CD8-positive, alpha-beta memory T cell (primary cell): ENCODE measurements at regions not wholly inside any gene's neighbourhood (a gene's known extent, or its start where the extent isn't known, plus 50 kb on each side); places are given as distances from the start of the nearest gene placed in this dataset.

Experiments used
- CTCF ChIA-PET: fragments of 350-600 bp; sonication (Branson Sonifier 250); formaldehyde crosslinking; loops from one replicate; lab custom pipeline; 2021; ENCODE audit warnings: antibody characterized with exemption; lab: Charles Lee
- POLR2A ChIA-PET: fragments of 350-600 bp; sonication (Branson Sonifier 250); formaldehyde crosslinking; loops from one replicate; lab custom pipeline; 2021; ENCODE audit warnings: antibody characterized with exemption; lab: Charles Lee
- DNase-seq, 5 donors: peaks; one replicate each; pipeline versions ENCODE4 v3.0.0 to v3.0.0-alpha.2; 2020 to 2022; ENCODE audit warnings: mixed read lengths in 1 of 5
- H3K27ac ChIP-seq: one replicate; pipeline ENCODE4 v1.7.0; 2013; ENCODE audit warnings: low read depth, mild to moderate bottlenecking, low read length, moderate library complexity
- H3K27me3 ChIP-seq: 2 replicates; pipeline ENCODE4 v1.7.0; 2013; ENCODE audit warnings: low read length, mild to moderate bottlenecking; ENCODE audit not compliant: insufficient read depth, poor library complexity, severe bottlenecking
- H3K36me3 ChIP-seq: 2 replicates; pipeline ENCODE4 v1.7.0; 2013; ENCODE audit warnings: mild to moderate bottlenecking, low read length, moderate library complexity; ENCODE audit not compliant: insufficient read depth
- H3K4me1 ChIP-seq: 2 replicates; pipeline ENCODE4 v1.7.0; 2013; ENCODE audit warnings: mild to moderate bottlenecking, low read length, moderate library complexity; ENCODE audit not compliant: insufficient read depth
- H3K4me3 ChIP-seq: 2 replicates; pipeline ENCODE4 v1.7.0; 2013; ENCODE audit warnings: mild to moderate bottlenecking, low read length
- H3K9me3 ChIP-seq: 2 replicates; pipeline ENCODE4 v1.7.0; 2013; ENCODE audit warnings: mild to moderate bottlenecking, low read length
- H3K27ac Mint-ChIP-seq, 8 donors: one replicate each; pipeline ENCODE4 v1.8.0; 2020 to 2021; ENCODE audit warnings: mixed read lengths in 8 of 8, mild to moderate bottlenecking in 6 of 8, inconsistent platforms in 3 of 8, moderate library complexity in 3 of 8
- H3K27me3 Mint-ChIP-seq, 2 donors: one replicate each; pipeline ENCODE4 v1.8.0; 2020 to 2021; ENCODE audit warnings: mixed read lengths in 2 of 2, mild to moderate bottlenecking in 1 of 2, moderate library complexity in 1 of 2
- H3K36me3 Mint-ChIP-seq, 3 donors: one replicate each; pipeline ENCODE4 v1.8.0; 2020 to 2021; ENCODE audit warnings: mixed read lengths in 3 of 3, inconsistent platforms in 1 of 3, mild to moderate bottlenecking in 1 of 3
- H3K4me1 Mint-ChIP-seq, 3 donors: one replicate each; pipeline ENCODE4 v1.8.0; 2020 to 2021; ENCODE audit warnings: mixed read lengths in 3 of 3, inconsistent platforms in 1 of 3, mild to moderate bottlenecking in 1 of 3
- H3K4me3 Mint-ChIP-seq, 7 donors: one replicate each; pipeline ENCODE4 v1.8.0; 2020 to 2021; ENCODE audit warnings: mixed read lengths in 7 of 7, mild to moderate bottlenecking in 6 of 7, moderate library complexity in 4 of 7, inconsistent platforms in 2 of 7
- H3K9me3 Mint-ChIP-seq, 5 donors: one replicate each; pipeline ENCODE4 v1.8.0; 2020 to 2022; ENCODE audit warnings: mixed read lengths in 5 of 5, mild to moderate bottlenecking in 3 of 5, moderate library complexity in 2 of 5, inconsistent platforms in 1 of 5

DNA sequence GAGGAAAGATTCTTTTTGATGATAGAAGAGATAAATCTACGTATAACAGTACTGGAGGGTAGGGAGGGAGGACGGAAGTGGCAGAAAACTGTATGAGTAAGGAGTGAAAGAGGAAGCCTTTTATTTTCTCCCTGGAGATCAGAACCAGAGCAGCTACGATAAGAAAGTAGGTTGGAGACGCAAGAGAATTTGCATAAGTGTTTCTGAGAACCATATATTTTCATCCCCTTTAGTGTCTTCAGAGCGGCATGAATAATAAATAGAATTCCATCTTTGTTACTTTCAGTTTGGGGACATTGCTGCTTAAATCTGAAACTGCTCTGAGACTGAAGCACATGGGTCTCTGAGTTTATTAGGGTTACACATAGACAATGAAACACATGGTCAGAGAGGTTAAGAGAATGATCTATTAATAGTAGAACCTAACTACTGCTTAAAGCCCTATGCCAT, 230.2 kb upstream of the TNP1 start:
- CTCF ChIA-PET: no interaction called here

GRCh38 chr2:217086718-217087117, 226.9 kb upstream of the TNP1 start:
- Mint-ChIP-seq H3K36me3 (no peaks in the 10 kb centered on the region), H3K27ac (no peak overlapping the region), H3K4me3 (no peak overlapping the region), H3K9me3 (peaks cover 0 to 2% (median 0%) of the 10 kb centered on the region in 5 donors), H3K27me3 (peaks cover 0 to 9% of the 10 kb centered on the region in 2 donors), H3K4me1 (peaks cover 3 to 12% (median 11%) of the 10 kb centered on the region in 3 donors)
- no peak overlapping the region for H3K27ac ChIP-seq
- ChIA-PET POLR2A (no interaction called here), CTCF (no interaction called here)
- no peaks in the 10 kb centered on the region for H3K9me3 ChIP-seq
- H3K4me3 ChIP-seq: no peak overlapping the region
- no peaks in the 10 kb centered on the region for H3K27me3 ChIP-seq
- H3K4me1 ChIP-seq: no peaks in the 10 kb centered on the region
- no peak for DNase-seq
- H3K36me3 ChIP-seq: no peaks in the 10 kb centered on the region

More for the DNA sequence above, 230.2 kb upstream of the TNP1 start:
- Mint-ChIP-seq H3K27me3 (peaks cover 0 to 8% of the 10 kb centered on the region in 2 donors), H3K36me3 (no peaks in the 10 kb centered on the region), H3K4me1 (peaks cover 3 to 12% (median 11%) of the 10 kb centered on the region in 3 donors), H3K27ac (peak overlapping the region in 2 of 8 donors; percentile 1 to 32), H3K9me3 (peaks cover 0 to 2% (median 0%) of the 10 kb centered on the region in 5 donors), H3K4me3 (peak overlapping the region in 5 of 7 donors; percentile 18 to 61 (median 26))
- no peaks in the 10 kb centered on the region for H3K36me3 ChIP-seq
- peak overlapping the region; percentile 39 for H3K27ac ChIP-seq
- POLR2A ChIA-PET: no interaction called here
- H3K4me1 ChIP-seq: no peaks in the 10 kb centered on the region
- H3K27me3 ChIP-seq: no peaks in the 10 kb centered on the region
- H3K4me3 ChIP-seq: no peak overlapping the region
- no peak for DNase-seq
- H3K9me3 ChIP-seq: no peaks in the 10 kb centered on the region

GRCh38 chr2:217086038-217086522, 226.2 kb upstream of the TNP1 start:
- no peak overlapping the region for H3K27ac ChIP-seq
- no peak overlapping the region for H3K27ac Mint-ChIP-seq
- CTCF ChIA-PET: no interaction called here

DNA sequence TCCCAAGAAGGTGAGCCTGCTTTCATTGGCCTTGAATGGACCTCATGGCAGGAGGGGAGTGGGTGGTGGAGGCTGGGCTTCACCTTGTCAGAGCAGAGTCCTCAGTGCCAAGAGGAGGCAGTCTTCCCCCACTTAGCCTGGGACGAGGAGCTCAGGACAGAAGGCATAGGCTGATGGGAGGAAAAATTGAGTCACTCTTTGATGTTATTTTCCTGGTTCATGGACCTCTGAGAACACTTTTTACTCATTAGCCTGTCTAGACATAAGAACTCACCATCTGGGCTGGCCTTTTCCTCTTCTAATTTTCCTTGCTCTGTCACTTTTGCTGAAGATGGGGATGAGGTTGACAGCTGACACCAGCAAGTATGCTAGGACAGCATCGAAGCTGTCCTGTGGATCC, 225.7 kb upstream of the TNP1 start:
- peaks cover 0 to 7% of the 10 kb centered on the region in 2 donors for H3K27me3 Mint-ChIP-seq
- H3K9me3 ChIP-seq: no peaks in the 10 kb centered on the region
- H3K4me1 Mint-ChIP-seq: peaks cover 3 to 11% (median 10%) of the 10 kb centered on the region in 3 donors
- DNase-seq: no peak
- H3K36me3 ChIP-seq: no peaks in the 10 kb centered on the region
- no peaks in the 10 kb centered on the region for H3K9me3 Mint-ChIP-seq
- H3K4me3 Mint-ChIP-seq: no peak overlapping the region
- no peaks in the 10 kb centered on the region for H3K36me3 Mint-ChIP-seq
- no peak overlapping the region for H3K27ac Mint-ChIP-seq
- ChIA-PET POLR2A (no interaction called here), CTCF (no interaction called here)
- no peaks in the 10 kb centered on the region for H3K4me1 ChIP-seq
- H3K27ac ChIP-seq: no peak overlapping the region
- no peak overlapping the region for H3K4me3 ChIP-seq
- no peaks in the 10 kb centered on the region for H3K27me3 ChIP-seq

More at GRCh38 chr2:217086038-217086522, 226.2 kb upstream of the TNP1 start:
- no peaks in the 10 kb centered on the region for H3K9me3 Mint-ChIP-seq
- no peak for DNase-seq
- Histone ChIP-seq H3K4me3 (no peak overlapping the region), H3K27me3 (no peaks in the 10 kb centered on the region), H3K36me3 (no peaks in the 10 kb centered on the region), H3K4me1 (no peaks in the 10 kb centered on the region), H3K9me3 (no peaks in the 10 kb centered on the region)
- H3K27me3 Mint-ChIP-seq: peaks cover 0 to 8% of the 10 kb centered on the region in 2 donors
- POLR2A ChIA-PET: no interaction called here
- H3K36me3 Mint-ChIP-seq: no peaks in the 10 kb centered on the region
- H3K4me1 Mint-ChIP-seq: peaks cover 3 to 12% (median 11%) of the 10 kb centered on the region in 3 donors
- H3K4me3 Mint-ChIP-seq: no peak overlapping the region

GRCh38 chr2:217081799-217082198, 221.9 kb upstream of the TNP1 start:
- CTCF ChIA-PET: no interaction called here

GRCh38 chr2:217079165-217079564, 219.3 kb upstream of the TNP1 start:
- no peak overlapping the region for H3K27ac ChIP-seq
- no peaks in the 10 kb centered on the region for H3K9me3 Mint-ChIP-seq
- CTCF ChIA-PET: interaction anchor here (1.0 kb wide), 1 partner anchor 15 kb away, joined by 3 read pairs; no protein-coding TSS in a partner anchor
- H3K36me3 ChIP-seq: no peaks in the 10 kb centered on the region
- H3K36me3 Mint-ChIP-seq: no peaks in the 10 kb centered on the region
- H3K27ac Mint-ChIP-seq: no peak overlapping the region
- no peaks in the 10 kb centered on the region for H3K4me1 ChIP-seq
- no peaks in the 10 kb centered on the region for H3K27me3 ChIP-seq
- no peak overlapping the region for H3K4me3 ChIP-seq
- POLR2A ChIA-PET: no interaction called here
- H3K4me1 Mint-ChIP-seq: no peaks in the 10 kb centered on the region
- H3K9me3 ChIP-seq: no peaks in the 10 kb centered on the region
- H3K27me3 Mint-ChIP-seq: peaks cover 0 to 7% of the 10 kb centered on the region in 2 donors
- no peak overlapping the region for H3K4me3 Mint-ChIP-seq
- DNase-seq: no peak

More at GRCh38 chr2:217081799-217082198, 221.9 kb upstream of the TNP1 start:
- Mint-ChIP-seq H3K27ac (no peak overlapping the region), H3K4me1 (no peaks in the 10 kb centered on the region), H3K27me3 (peaks cover 0 to 7% of the 10 kb centered on the region in 2 donors), H3K9me3 (no peaks in the 10 kb centered on the region), H3K4me3 (no peak overlapping the region), H3K36me3 (no peaks in the 10 kb centered on the region)
- Histone ChIP-seq H3K4me3 (no peak overlapping the region), H3K4me1 (no peaks in the 10 kb centered on the region), H3K27me3 (no peaks in the 10 kb centered on the region), H3K36me3 (no peaks in the 10 kb centered on the region), H3K27ac (no peak overlapping the region), H3K9me3 (no peaks in the 10 kb centered on the region)
- no peak for DNase-seq
- POLR2A ChIA-PET: no interaction called here

DNA sequence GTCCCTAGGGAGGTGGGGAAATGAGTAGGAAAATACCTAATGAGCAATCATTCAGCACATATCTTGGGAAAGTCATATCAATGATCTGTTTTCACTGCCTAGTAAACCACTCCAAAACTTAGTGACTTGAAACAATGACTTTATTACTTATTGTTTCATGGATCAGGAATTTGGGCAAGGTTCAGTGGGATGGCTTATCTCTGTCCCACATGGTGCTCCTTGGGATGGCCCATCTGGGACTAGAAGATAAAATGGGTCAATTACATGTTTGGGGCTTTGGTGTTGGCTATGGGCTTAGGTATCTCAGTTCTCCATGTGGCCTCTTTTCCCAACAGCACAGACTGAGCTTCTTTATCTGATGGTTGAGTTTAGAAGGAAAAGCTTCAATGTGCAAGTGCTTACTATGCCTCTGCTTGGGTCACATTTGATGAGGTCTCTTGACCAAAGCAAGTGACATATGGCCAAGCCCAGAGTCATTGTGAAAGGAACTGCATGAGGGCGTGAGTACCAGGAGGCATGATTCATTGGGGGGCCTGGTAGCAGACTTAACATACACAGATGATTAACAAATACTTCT, 218.1 kb upstream of the TNP1 start:
- POLR2A ChIA-PET: no interaction called here
- H3K9me3 ChIP-seq: no peaks in the 10 kb centered on the region
- no peaks in the 10 kb centered on the region for H3K27me3 ChIP-seq
- H3K27ac ChIP-seq: no peak overlapping the region
- H3K36me3 ChIP-seq: no peaks in the 10 kb centered on the region
- H3K36me3 Mint-ChIP-seq: no peaks in the 10 kb centered on the region
- H3K4me3 Mint-ChIP-seq: no peak overlapping the region
- CTCF ChIA-PET: interaction anchor here (1.0 kb wide), 1 partner anchor 17 kb away, joined by 3 read pairs; no protein-coding TSS in a partner anchor
- no peak for DNase-seq
- H3K4me3 ChIP-seq: no peak overlapping the region
- no peaks in the 10 kb centered on the region for H3K4me1 Mint-ChIP-seq
- H3K27me3 Mint-ChIP-seq: peaks cover 2 to 4% of the 10 kb centered on the region in 2 donors
- no peaks in the 10 kb centered on the region for H3K9me3 Mint-ChIP-seq
- H3K4me1 ChIP-seq: no peaks in the 10 kb centered on the region
- no peak overlapping the region for H3K27ac Mint-ChIP-seq

DNA sequence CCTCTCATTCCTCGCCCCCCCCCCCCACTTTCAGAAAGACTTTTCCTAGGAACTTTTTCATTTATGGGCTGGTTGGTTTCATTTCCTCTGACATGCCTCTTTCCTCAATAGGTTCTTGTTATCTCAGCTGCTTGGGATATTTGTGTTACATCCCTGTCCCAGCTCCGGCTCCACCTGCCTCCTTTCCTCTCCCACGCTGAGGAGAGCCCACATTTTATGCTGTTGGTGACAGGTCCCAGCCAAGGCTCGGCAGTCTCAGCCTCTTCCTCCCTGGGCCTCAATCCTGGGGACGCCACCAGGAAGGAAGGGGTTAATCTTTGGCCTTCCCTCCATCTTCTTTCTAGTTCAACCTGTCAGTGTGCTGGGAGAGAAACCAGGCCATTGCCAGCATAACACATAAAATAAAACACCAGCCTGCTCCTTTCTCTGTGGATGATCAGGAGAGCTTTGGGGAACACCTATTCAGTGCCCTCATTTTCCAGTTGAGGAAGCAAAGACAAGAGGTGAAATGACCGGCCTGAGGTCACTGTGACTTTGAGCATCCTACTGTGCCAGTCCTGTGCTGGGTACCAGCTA, 216.9 kb upstream of the TNP1 start:
- H3K36me3 ChIP-seq: no peaks in the 10 kb centered on the region
- H3K27ac Mint-ChIP-seq: no peak overlapping the region
- no peak overlapping the region for H3K4me3 ChIP-seq
- H3K4me3 Mint-ChIP-seq: no peak overlapping the region
- ChIA-PET CTCF (no interaction called here), POLR2A (no interaction called here)
- H3K9me3 Mint-ChIP-seq: no peaks in the 10 kb centered on the region
- no peak for DNase-seq
- no peaks in the 10 kb centered on the region for H3K27me3 ChIP-seq
- H3K27me3 Mint-ChIP-seq: peaks cover 2 to 3% of the 10 kb centered on the region in 2 donors
- H3K4me1 Mint-ChIP-seq: no peaks in the 10 kb centered on the region
- no peaks in the 10 kb centered on the region for H3K4me1 ChIP-seq
- H3K27ac ChIP-seq: no peak overlapping the region
- no peaks in the 10 kb centered on the region for H3K36me3 Mint-ChIP-seq
- H3K9me3 ChIP-seq: no peaks in the 10 kb centered on the region
